ENCODE measurements at regions not wholly inside any gene's neighbourhood (a gene's known extent, or its start where the extent isn't known, plus 50 kb on each side); places are given as distances from the start of the nearest gene placed in this dataset.
"Not testable (repeated sequence)": the region's sequence is repeated elsewhere in the genome, so short reads cannot be mapped to it uniquely, and the experiment has no call there.

- no peak for DNase-seq
Observed at GRCh38 chr4:101415962-101416361, 68.6 kb upstream of the PPP3CA start.

- DNase-seq, result no peak
Observed at GRCh38 chr4:101414496-101414895, 67.2 kb upstream of the PPP3CA start.

GRCh38 chr4:101411926-101412325 lies 64.6 kb upstream of the PPP3CA start:
- no peak for DNase-seq

- not testable (repeated sequence) for DNase-seq
Observed at GRCh38 chr4:101411281-101411910, 64.1 kb upstream of the PPP3CA start.

- DNase-seq, result no peak
Observed at GRCh38 chr4:101400096-101400495, 52.8 kb upstream of the PPP3CA start.

GRCh38 chr4:101398807-101399206 lies 51.5 kb upstream of the PPP3CA start:
- DNase-seq, result no peak
